HCT116 (cell line): ENCODE measurements at regions not wholly inside any gene's neighbourhood (a gene's known extent, or its start where the extent isn't known, plus 50 kb on each side); places are given as distances from the start of the nearest gene placed in this dataset.

Experiments used
- ATAC-seq: fragments of 200-7000 bp; cut with Tn5 transposase; 2 replicates; pipeline ENCODE4 v1.9.1; 2020; ENCODE audit warnings: mild to moderate bottlenecking, moderate library complexity
- BruUV-seq: library from RNA; stranded (reverse); fragments of 400-500 nt; replicated peaks from 2 replicates; lab custom pipeline; 2021; lab: Mats Ljungman, UMichigan
- CTCF ChIA-PET: fragments of 300-600 bp; sonication (Branson Sonifier 250); formaldehyde crosslinking; loops from one replicate; lab custom pipeline; 2021; ENCODE audit warnings: antibody characterized with exemption; lab: Charles Lee
- POLR2A ChIA-PET: fragments of 300-600, 350-600 bp; sonication (Branson Sonifier 250); formaldehyde crosslinking; loops from one replicate; lab custom pipeline; 2021; ENCODE audit warnings: antibody characterized with exemption; lab: Charles Lee
- RAD21 ChIA-PET, 2 experiments: fragments of 300-600 bp; sonication (Branson Sonifier 250); formaldehyde crosslinking; loops; one replicate each; lab custom pipeline; 2023; ENCODE audit warnings: low total read pairs in 2 of 2; ENCODE audit not compliant: uncharacterized antibody in 2 of 2, unreplicated experiment in 2 of 2, low non-redundant PET in 1 of 2; lab: Charles Lee
- DNase-seq: peaks from one replicate; pipeline ENCODE4 v3.0.0-alpha.2; 2010; ENCODE audit warnings: low read depth, low spot score
- H2AFZ ChIP-seq: fragments of 200-600 bp; shearing (Covaris generic), sonication (generic); 2 replicates; pipeline ENCODE4 v1.6.1; 2017; ENCODE audit warnings: low read depth, mixed run types, mixed read lengths, antibody characterized with exemption, low read length; ENCODE audit not compliant: poor library complexity, severe bottlenecking
- H3K27ac ChIP-seq: 2 replicates; pipeline ENCODE4 v1.5.1; 2012; ENCODE audit warnings: low read depth, low read length
- H3K27me3 ChIP-seq: fragments of 200-600 bp; sonication (generic); 2 replicates; pipeline ENCODE4 v1.6.1; 2016; ENCODE audit warnings: mixed run types, low read length, mixed read lengths; ENCODE audit not compliant: insufficient read depth
- H3K36me3 ChIP-seq, 2 experiments: fragments of 200-500 bp in 1 of 2; fragments of 200-600 bp in 1 of 2; sonication (Bioruptor generic) in 1 of 2; sonication (generic) in 1 of 2; 2 replicates each; pipeline versions ENCODE4 v1.5.1 to v1.6.1; 2014 to 2016; ENCODE audit warnings: low read length in 2 of 2, inconsistent platforms in 1 of 2, mixed read lengths in 1 of 2, mixed run types in 1 of 2; ENCODE audit not compliant: insufficient read depth in 2 of 2, control insufficient read depth in 1 of 2
- H3K4me1 ChIP-seq, 2 experiments: fragments of 200-600 bp in 1 of 2; sonication (generic) in 1 of 2; 2 replicates each; pipeline versions ENCODE4 v1.5.1 to v1.6.1; 2012 to 2017; ENCODE audit warnings: low read length in 2 of 2, inconsistent platforms in 1 of 2, mild to moderate bottlenecking in 1 of 2, mixed read lengths in 1 of 2, mixed run types in 1 of 2, moderate library complexity in 1 of 2; ENCODE audit not compliant: insufficient read depth in 2 of 2, control insufficient read depth in 1 of 2
- H3K4me2 ChIP-seq: fragments of 200-600 bp; sonication (generic); 2 replicates; pipeline ENCODE4 v1.6.1; 2017; ENCODE audit warnings: mixed run types, low read length, mixed read lengths
- H3K4me3 ChIP-seq, 2 experiments: fragments of 200-600 bp in 1 of 2; sonication (generic) in 1 of 2; replicated peaks in 1 of 2; 2 replicates each; pipeline ENCODE4 v1.5.1; 2011 to 2016; ENCODE audit warnings: low read length in 2 of 2, control low read depth in 1 of 2, low read depth in 1 of 2, mild to moderate bottlenecking in 1 of 2, mixed read lengths in 1 of 2, mixed run types in 1 of 2
- H3K79me2 ChIP-seq: fragments of 200-600 bp; sonication (generic); 2 replicates; pipeline ENCODE4 v1.6.1; 2017; ENCODE audit warnings: mild to moderate bottlenecking, mixed run types, low read length, moderate library complexity, mixed read lengths; ENCODE audit not compliant: insufficient read depth
- H3K9ac ChIP-seq: fragments of 200-600 bp; sonication (generic); 2 replicates; pipeline ENCODE4 v1.6.1; 2016; ENCODE audit warnings: low read length, mixed read lengths
- H3K9me2 ChIP-seq: fragments of 200-600 bp; sonication (generic), shearing (Covaris generic); 2 replicates; pipeline ENCODE4 v1.6.1; 2017; ENCODE audit warnings: mixed run types, mild to moderate bottlenecking, moderate library complexity; ENCODE audit not compliant: insufficient read depth
- H3K9me3 ChIP-seq, 2 experiments: fragments of 200-500 bp in 1 of 2; fragments of 200-600 bp in 1 of 2; sonication (Bioruptor generic) in 1 of 2; sonication (generic) in 1 of 2; 2 replicates each; pipeline ENCODE4 v1.6.1; 2014 to 2017; ENCODE audit warnings: low read length in 2 of 2, mixed read lengths in 2 of 2, inconsistent platforms in 1 of 2, low read depth in 1 of 2, mild to moderate bottlenecking in 1 of 2, mixed run types in 1 of 2, moderate library complexity in 1 of 2; ENCODE audit not compliant: control insufficient read depth in 1 of 2, insufficient read depth in 1 of 2
- H4K20me1 ChIP-seq: fragments of 200-600 bp; sonication (generic), shearing (Covaris generic); 2 replicates; pipeline ENCODE4 v1.6.1; 2017; ENCODE audit warnings: mixed run types, mild to moderate bottlenecking, moderate library complexity; ENCODE audit not compliant: insufficient read depth
- CBX3 ChIP-seq: IDR thresholded peaks from 2 replicates; pipeline ENCODE4 v1.6.1; 2012; ENCODE audit warnings: low read depth
- CEBPB ChIP-seq: IDR thresholded peaks from 2 replicates; pipeline ENCODE4 v1.6.1; 2012; ENCODE audit warnings: low read depth
- EGR1 ChIP-seq: IDR thresholded peaks from 2 replicates; pipeline ENCODE4 v1.6.1; 2012; ENCODE audit warnings: low read depth
- ELF1 ChIP-seq: IDR thresholded peaks from 2 replicates; pipeline ENCODE4 v1.6.1; 2012; ENCODE audit warnings: low read depth, borderline replicate concordance
- EZH2 ChIP-seq: fragments of 200-600 bp; sonication (generic); IDR thresholded peaks from 2 replicates; pipeline ENCODE4 v1.6.1; 2017; ENCODE audit warnings: antibody characterized with exemption, mixed run types
- EZH2phosphoT487 ChIP-seq: fragments of 200-600 bp; IDR thresholded peaks from 2 replicates; pipeline ENCODE4 v1.6.1; 2018; ENCODE audit warnings: antibody characterized with exemption, borderline replicate concordance
- FOSL1 ChIP-seq: IDR thresholded peaks from 2 replicates; pipeline ENCODE4 v1.6.1; 2012; ENCODE audit warnings: low read depth
- JUND ChIP-seq: IDR thresholded peaks from 2 replicates; pipeline ENCODE4 v1.6.1; 2012
- POLR2A ChIP-seq: IDR thresholded peaks from 2 replicates; pipeline ENCODE4 v1.7.0; 2011; ENCODE audit warnings: borderline replicate concordance; ENCODE audit not compliant: insufficient read depth, insufficient read length; ENCODE audit errors: extremely low read depth
- POLR2AphosphoS5 ChIP-seq: IDR thresholded peaks from 2 replicates; pipeline ENCODE4 v1.6.1; 2011; ENCODE audit warnings: mild to moderate bottlenecking, low read depth, low read length, moderate library complexity
- SIN3A ChIP-seq: IDR thresholded peaks from 2 replicates; pipeline ENCODE4 v1.6.1; 2012; ENCODE audit warnings: low read depth
- SP1 ChIP-seq: IDR thresholded peaks from 2 replicates; pipeline ENCODE4 v1.6.1; 2012; ENCODE audit warnings: low read depth
- SRF ChIP-seq: IDR thresholded peaks from 2 replicates; pipeline ENCODE4 v1.6.1; 2012; ENCODE audit warnings: low read depth
- YY1 ChIP-seq: IDR thresholded peaks from 2 replicates; pipeline ENCODE4 v1.6.1; 2011; ENCODE audit warnings: low read length, low read depth, moderate library complexity, mild to moderate bottlenecking; ENCODE audit not compliant: insufficient replicate concordance; ENCODE audit errors: extremely low read depth
- ZFX ChIP-seq: fragments of 450-650 bp; IDR thresholded peaks from 2 replicates; pipeline ENCODE4 v1.6.1; 2017
- ZNF274 ChIP-seq: fragments of 200-500 bp; sonication (Bioruptor generic); IDR thresholded peaks from 2 replicates; pipeline ENCODE4 v1.6.1; 2014; ENCODE audit warnings: mild to moderate bottlenecking, low read depth, low read length, inconsistent platforms
- intact Hi-C: fragments of 100-400 bp; cut with micrococcal nuclease; formaldehyde crosslinking; loops from 2 replicates; pipeline ENCODE4 v1.10.0; 2022
- TF ChIP-seq, protein P1 (sequence below): IDR thresholded peaks from 2 replicates; pipeline ENCODE4 v1.6.1; 2011; ENCODE audit warnings: mild to moderate bottlenecking, low read length, moderate library complexity; ENCODE audit not compliant: insufficient replicate concordance; ENCODE audit errors: extremely low read depth
- TF ChIP-seq, protein P2 (sequence below): IDR thresholded peaks from 2 replicates; pipeline ENCODE4 v1.6.1; 2012
- TF ChIP-seq, protein P3 (sequence below): IDR thresholded peaks from 2 replicates; pipeline ENCODE4 v1.6.1; 2012; ENCODE audit warnings: low read depth

DNA sequence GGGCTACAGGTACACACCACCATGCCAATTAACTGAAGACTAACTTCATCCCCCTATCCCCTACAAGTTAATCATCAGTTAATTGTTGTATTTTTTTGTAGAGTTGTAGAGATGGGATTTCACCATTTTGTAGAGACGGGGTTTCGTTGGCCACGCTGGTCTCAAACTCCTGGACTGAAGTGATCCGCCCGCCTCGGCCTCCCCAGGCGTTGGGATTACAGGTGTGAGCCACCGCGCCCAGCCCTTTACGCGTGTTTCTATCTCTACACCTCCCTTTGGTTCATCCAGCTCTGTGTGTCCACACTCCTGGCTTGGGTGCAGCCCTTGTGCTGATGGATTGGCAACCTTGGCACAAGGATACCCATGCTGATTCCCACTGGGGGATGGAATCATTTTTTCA is 258.8 kb downstream of the FAM43A start:
- Histone ChIP-seq H3K4me2 (no peak overlapping the region), H3K27me3 (no peaks in the 10 kb centered on the region), H3K4me1 (no peaks in the 10 kb centered on the region), H3K36me3 (no peaks in the 10 kb centered on the region), H3K27ac (no peak overlapping the region), H2AFZ (no peak overlapping the region), H3K9me3 (no peaks in the 10 kb centered on the region), H3K4me3 (no peak overlapping the region)
- ChIA-PET CTCF (no interaction called here), RAD21 (no interaction called here)
- intact Hi-C loops = no loop called here
- BruUV-seq = no TSS peak
- no peak for TF ChIP-seq YY1
- no peak for TF ChIP-seq SIN3A
- no peak for TF ChIP-seq FOSL1
- no peak for TF ChIP-seq SP1
- no peak for TF ChIP-seq POLR2AphosphoS5
- TF ChIP-seq ZNF274 = no peak
- TF ChIP-seq EZH2phosphoT487 = no peak
- TF ChIP-seq JUND = no peak
- no peak for TF ChIP-seq ZFX
- TF ChIP-seq CBX3 = no peak
- TF ChIP-seq, protein P1, sequence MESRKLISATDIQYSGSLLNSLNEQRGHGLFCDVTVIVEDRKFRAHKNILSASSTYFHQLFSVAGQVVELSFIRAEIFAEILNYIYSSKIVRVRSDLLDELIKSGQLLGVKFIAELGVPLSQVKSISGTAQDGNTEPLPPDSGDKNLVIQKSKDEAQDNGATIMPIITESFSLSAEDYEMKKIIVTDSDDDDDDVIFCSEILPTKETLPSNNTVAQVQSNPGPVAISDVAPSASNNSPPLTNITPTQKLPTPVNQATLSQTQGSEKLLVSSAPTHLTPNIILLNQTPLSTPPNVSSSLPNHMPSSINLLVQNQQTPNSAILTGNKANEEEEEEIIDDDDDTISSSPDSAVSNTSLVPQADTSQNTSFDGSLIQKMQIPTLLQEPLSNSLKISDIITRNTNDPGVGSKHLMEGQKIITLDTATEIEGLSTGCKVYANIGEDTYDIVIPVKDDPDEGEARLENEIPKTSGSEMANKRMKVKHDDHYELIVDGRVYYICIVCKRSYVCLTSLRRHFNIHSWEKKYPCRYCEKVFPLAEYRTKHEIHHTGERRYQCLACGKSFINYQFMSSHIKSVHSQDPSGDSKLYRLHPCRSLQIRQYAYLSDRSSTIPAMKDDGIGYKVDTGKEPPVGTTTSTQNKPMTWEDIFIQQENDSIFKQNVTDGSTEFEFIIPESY = no peak
- TF ChIP-seq, protein P2, sequence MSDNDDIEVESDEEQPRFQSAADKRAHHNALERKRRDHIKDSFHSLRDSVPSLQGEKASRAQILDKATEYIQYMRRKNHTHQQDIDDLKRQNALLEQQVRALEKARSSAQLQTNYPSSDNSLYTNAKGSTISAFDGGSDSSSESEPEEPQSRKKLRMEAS = no peak
- TF ChIP-seq, protein P3, sequence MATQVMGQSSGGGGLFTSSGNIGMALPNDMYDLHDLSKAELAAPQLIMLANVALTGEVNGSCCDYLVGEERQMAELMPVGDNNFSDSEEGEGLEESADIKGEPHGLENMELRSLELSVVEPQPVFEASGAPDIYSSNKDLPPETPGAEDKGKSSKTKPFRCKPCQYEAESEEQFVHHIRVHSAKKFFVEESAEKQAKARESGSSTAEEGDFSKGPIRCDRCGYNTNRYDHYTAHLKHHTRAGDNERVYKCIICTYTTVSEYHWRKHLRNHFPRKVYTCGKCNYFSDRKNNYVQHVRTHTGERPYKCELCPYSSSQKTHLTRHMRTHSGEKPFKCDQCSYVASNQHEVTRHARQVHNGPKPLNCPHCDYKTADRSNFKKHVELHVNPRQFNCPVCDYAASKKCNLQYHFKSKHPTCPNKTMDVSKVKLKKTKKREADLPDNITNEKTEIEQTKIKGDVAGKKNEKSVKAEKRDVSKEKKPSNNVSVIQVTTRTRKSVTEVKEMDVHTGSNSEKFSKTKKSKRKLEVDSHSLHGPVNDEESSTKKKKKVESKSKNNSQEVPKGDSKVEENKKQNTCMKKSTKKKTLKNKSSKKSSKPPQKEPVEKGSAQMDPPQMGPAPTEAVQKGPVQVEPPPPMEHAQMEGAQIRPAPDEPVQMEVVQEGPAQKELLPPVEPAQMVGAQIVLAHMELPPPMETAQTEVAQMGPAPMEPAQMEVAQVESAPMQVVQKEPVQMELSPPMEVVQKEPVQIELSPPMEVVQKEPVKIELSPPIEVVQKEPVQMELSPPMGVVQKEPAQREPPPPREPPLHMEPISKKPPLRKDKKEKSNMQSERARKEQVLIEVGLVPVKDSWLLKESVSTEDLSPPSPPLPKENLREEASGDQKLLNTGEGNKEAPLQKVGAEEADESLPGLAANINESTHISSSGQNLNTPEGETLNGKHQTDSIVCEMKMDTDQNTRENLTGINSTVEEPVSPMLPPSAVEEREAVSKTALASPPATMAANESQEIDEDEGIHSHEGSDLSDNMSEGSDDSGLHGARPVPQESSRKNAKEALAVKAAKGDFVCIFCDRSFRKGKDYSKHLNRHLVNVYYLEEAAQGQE = no peak
- TF ChIP-seq POLR2A = no peak
- TF ChIP-seq EGR1 = no peak
- no peak for TF ChIP-seq SRF
- TF ChIP-seq CEBPB = no peak
- no peak for TF ChIP-seq ELF1
- TF ChIP-seq EZH2 = no peak
- TF ChIP-seq, all 23 proteins: peak for 0
- H3K9me2 ChIP-seq = no peaks in the 10 kb centered on the region
- H3K9ac ChIP-seq = no peak overlapping the region
- POLR2A ChIA-PET = no interaction called here
- ATAC-seq = no peak
- no peak for DNase-seq
- no peaks in the 10 kb centered on the region for H4K20me1 ChIP-seq
- no peaks in the 10 kb centered on the region for H3K79me2 ChIP-seq
